ENCODE measurements at regions not wholly inside any gene's neighbourhood (a gene's known extent, or its start where the extent isn't known, plus 50 kb on each side); places are given as distances from the start of the nearest gene placed in this dataset.

DNA sequence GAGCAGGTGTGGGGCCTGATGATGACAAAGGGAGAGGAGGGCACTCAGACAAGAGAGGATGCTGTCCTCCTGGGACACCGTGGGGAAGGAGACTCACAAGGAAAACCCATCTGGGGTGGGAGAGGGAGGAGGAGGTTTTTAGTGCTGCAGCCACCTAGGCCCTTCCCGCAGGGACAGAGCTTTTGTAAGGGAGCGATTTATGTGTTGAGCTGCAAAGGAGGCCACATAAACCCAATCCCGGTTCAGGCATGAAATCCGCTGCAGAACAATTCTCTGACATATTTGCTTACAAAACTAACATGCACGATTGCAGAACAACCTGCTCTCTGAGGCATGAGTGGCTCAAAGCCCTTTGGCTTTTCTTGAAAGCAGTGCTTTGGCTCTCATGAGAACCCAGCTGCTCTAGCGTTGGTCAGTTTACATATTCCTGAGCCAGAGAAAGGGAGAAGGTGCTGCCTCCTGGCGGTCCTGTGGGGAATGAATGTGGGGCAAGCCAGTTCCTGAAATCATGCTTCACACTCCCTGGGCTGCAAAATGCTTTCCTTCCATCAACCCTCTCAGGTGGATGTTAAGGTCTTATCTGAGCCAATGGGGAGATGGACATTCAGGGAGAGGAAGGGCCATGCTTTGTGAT lies 122.4 kb upstream of the NLRP1 start:
- TF ChIP-seq, protein P1, sequence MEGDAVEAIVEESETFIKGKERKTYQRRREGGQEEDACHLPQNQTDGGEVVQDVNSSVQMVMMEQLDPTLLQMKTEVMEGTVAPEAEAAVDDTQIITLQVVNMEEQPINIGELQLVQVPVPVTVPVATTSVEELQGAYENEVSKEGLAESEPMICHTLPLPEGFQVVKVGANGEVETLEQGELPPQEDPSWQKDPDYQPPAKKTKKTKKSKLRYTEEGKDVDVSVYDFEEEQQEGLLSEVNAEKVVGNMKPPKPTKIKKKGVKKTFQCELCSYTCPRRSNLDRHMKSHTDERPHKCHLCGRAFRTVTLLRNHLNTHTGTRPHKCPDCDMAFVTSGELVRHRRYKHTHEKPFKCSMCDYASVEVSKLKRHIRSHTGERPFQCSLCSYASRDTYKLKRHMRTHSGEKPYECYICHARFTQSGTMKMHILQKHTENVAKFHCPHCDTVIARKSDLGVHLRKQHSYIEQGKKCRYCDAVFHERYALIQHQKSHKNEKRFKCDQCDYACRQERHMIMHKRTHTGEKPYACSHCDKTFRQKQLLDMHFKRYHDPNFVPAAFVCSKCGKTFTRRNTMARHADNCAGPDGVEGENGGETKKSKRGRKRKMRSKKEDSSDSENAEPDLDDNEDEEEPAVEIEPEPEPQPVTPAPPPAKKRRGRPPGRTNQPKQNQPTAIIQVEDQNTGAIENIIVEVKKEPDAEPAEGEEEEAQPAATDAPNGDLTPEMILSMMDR (IDR thresholded peaks at IDR 0.05) = peak; percentile 32 to 53 (median 40)
- TF ChIP-seq POLR2A (IDR thresholded peaks at IDR 0.05) = no peak

Data from tibial nerve (tissue), 3 donors.